IMR-90 (cell line): ENCODE measurements at regions not wholly inside any gene's neighbourhood (a gene's known extent, or its start where the extent isn't known, plus 50 kb on each side); places are given as distances from the start of the nearest gene placed in this dataset.

Experiments
- ATAC-seq: fragments of 200-7000 bp; cut with Tn5 transposase; 2 replicates; pipeline ENCODE4 v1.9.1; 2020; ENCODE audit warnings: low read depth, mild to moderate bottlenecking, moderate library complexity
- BruUV-seq: library from RNA; stranded (reverse); fragments of 400-500 nt; replicated peaks from 2 replicates; lab custom pipeline; 2021; lab: Mats Ljungman, UMichigan
- CTCF ChIA-PET: fragments of 300-600 bp; formaldehyde crosslinking; extraction: SDS; loops from one replicate; lab custom pipeline; 2021; ENCODE audit warnings: antibody characterized with exemption; lab: Yijun Ruan, JAX
- POLR2A ChIA-PET: fragments of 300-600 bp; sonication (Branson Sonifier 250); formaldehyde crosslinking; loops from one replicate; lab custom pipeline; 2022; ENCODE audit warnings: antibody characterized with exemption; ENCODE audit not compliant: unreplicated experiment; lab: Charles Lee
- DNase-seq: peaks from one replicate; pipeline ENCODE4 v3.0.0; 2013
- H2AFZ ChIP-seq: replicated peaks from 2 replicates; pipeline ENCODE3; 2013; ENCODE audit warnings: low read length, mild to moderate bottlenecking; ENCODE audit not compliant: poor library complexity
- H2AK5ac ChIP-seq: 2 replicates; pipeline ENCODE4 v1.6.1; 2013; ENCODE audit warnings: low read depth, low read length, inconsistent platforms
- H2AK9ac ChIP-seq: replicated peaks from 2 replicates; pipeline ENCODE3; 2013; ENCODE audit warnings: mild to moderate bottlenecking, low read depth, low read length, moderate library complexity; ENCODE audit not compliant: poor library complexity
- H2BK120ac ChIP-seq: 2 replicates; pipeline ENCODE4 v1.6.1; 2013; ENCODE audit warnings: low read depth, low read length, inconsistent platforms
- H2BK15ac ChIP-seq: 3 replicates; pipeline ENCODE4 v1.6.1; 2013; ENCODE audit warnings: low read depth, low read length, inconsistent platforms
- H2BK20ac ChIP-seq: 2 replicates; pipeline ENCODE4 v1.6.1; 2013; ENCODE audit warnings: low read depth, mild to moderate bottlenecking, inconsistent platforms, low read length, moderate library complexity
- H2BK5ac ChIP-seq: 2 replicates; pipeline ENCODE4 v1.6.1; 2013; ENCODE audit warnings: mild to moderate bottlenecking, low read depth, low read length, inconsistent platforms; ENCODE audit not compliant: poor library complexity, severe bottlenecking
- H3K14ac ChIP-seq: replicated peaks from 2 replicates; pipeline ENCODE4 v1.6.1; 2013; ENCODE audit warnings: low read depth, low read length, inconsistent platforms
- H3K18ac ChIP-seq: 2 replicates; pipeline ENCODE4 v1.6.1; 2013; ENCODE audit warnings: low read depth, low read length, control low read depth
- H3K23ac ChIP-seq: 2 replicates; pipeline ENCODE4 v1.6.1; 2013; ENCODE audit warnings: low read depth, low read length, inconsistent platforms
- H3K27ac ChIP-seq: 2 replicates; pipeline ENCODE4 v1.5.1; 2013; ENCODE audit warnings: mild to moderate bottlenecking, control low read depth, low read length; ENCODE audit not compliant: insufficient read depth
- H3K27me3 ChIP-seq: 2 replicates; pipeline ENCODE4 v1.6.1; 2013; ENCODE audit warnings: low read length; ENCODE audit not compliant: control insufficient read depth, insufficient read depth
- H3K36me3 ChIP-seq: 2 replicates; pipeline ENCODE4 v1.6.1; 2013; ENCODE audit warnings: low read length, mixed read lengths; ENCODE audit not compliant: control insufficient read depth, insufficient read depth
- H3K4ac ChIP-seq: 2 replicates; pipeline ENCODE4 v1.6.1; 2013; ENCODE audit warnings: low read depth, low read length, inconsistent platforms
- H3K4me1 ChIP-seq: 2 replicates; pipeline ENCODE4 v1.6.1; 2013; ENCODE audit warnings: low read length, mixed read lengths; ENCODE audit not compliant: control insufficient read depth, insufficient read depth
- H3K4me2 ChIP-seq: 2 replicates; pipeline ENCODE4 v1.6.1; 2013; ENCODE audit warnings: low read depth, mild to moderate bottlenecking, control low read depth, low read length, moderate library complexity
- H3K4me3 ChIP-seq: 2 replicates; pipeline ENCODE4 v1.5.1; 2013; ENCODE audit warnings: low read depth, mild to moderate bottlenecking, control low read depth, low read length, moderate library complexity; ENCODE audit not compliant: insufficient read depth
- H3K56ac ChIP-seq: 2 replicates; pipeline ENCODE4 v1.6.1; 2013; ENCODE audit warnings: low read length, inconsistent platforms; ENCODE audit not compliant: insufficient read depth; ENCODE audit errors: extremely low read depth
- H3K79me1 ChIP-seq, 2 experiments: 2 replicates each; pipeline ENCODE4 v1.6.1; 2013; ENCODE audit warnings: low read length in 2 of 2, inconsistent platforms in 1 of 2, low read depth in 1 of 2
- H3K9ac ChIP-seq: 2 replicates; pipeline ENCODE4 v1.6.1; 2013; ENCODE audit warnings: low read depth, low read length, control low read depth
- H3K9me1 ChIP-seq: 2 replicates; pipeline ENCODE4 v1.6.1; 2013; ENCODE audit warnings: low read length, inconsistent platforms; ENCODE audit not compliant: insufficient read depth
- H3K9me3 ChIP-seq: 2 replicates; pipeline ENCODE4 v1.6.1; 2013; ENCODE audit warnings: low read length; ENCODE audit not compliant: control insufficient read depth, insufficient read depth
- H4K20me1 ChIP-seq: 2 replicates; pipeline ENCODE4 v1.6.1; 2013; ENCODE audit warnings: low read length, inconsistent platforms; ENCODE audit not compliant: insufficient read depth
- H4K5ac ChIP-seq: 2 replicates; pipeline ENCODE4 v1.6.1; 2013; ENCODE audit warnings: mild to moderate bottlenecking, low read depth, low read length, control low read depth
- H4K8ac ChIP-seq, 2 experiments: 2 replicates each; pipeline ENCODE4 v1.6.1; 2013; ENCODE audit warnings: low read depth in 2 of 2, low read length in 2 of 2, control low read depth in 1 of 2, inconsistent platforms in 1 of 2
- H4K91ac ChIP-seq: 2 replicates; pipeline ENCODE4 v1.6.1; 2013; ENCODE audit warnings: low read depth, low read length, inconsistent platforms; ENCODE audit not compliant: insufficient read depth
- BHLHE40 ChIP-seq: fragments of 150-350 bp; IDR thresholded peaks from 2 replicates; pipeline ENCODE4 v1.6.1; 2016; ENCODE audit warnings: mild to moderate bottlenecking, low read depth, low read length
- FOS ChIP-seq: fragments of 150-350 bp; IDR thresholded peaks from 2 replicates; pipeline ENCODE4 v1.6.1; 2016; ENCODE audit warnings: low read depth, low read length
- MAFK ChIP-seq: IDR thresholded peaks from 2 replicates; pipeline ENCODE4 v1.6.1; 2012; ENCODE audit warnings: low read depth, low read length, improper control_type of control experiment
- POLR2A ChIP-seq: IDR thresholded peaks from 2 replicates; pipeline ENCODE4 v1.6.1; 2012; ENCODE audit warnings: mild to moderate bottlenecking, low read depth, low read length
- RAD21 ChIP-seq: IDR thresholded peaks from 2 replicates; pipeline ENCODE4 v1.6.1; 2012; ENCODE audit warnings: low read length, improper control_type of control experiment
- RFX5 ChIP-seq: IDR thresholded peaks from 2 replicates; pipeline ENCODE4 v1.8.0; 2012; ENCODE audit warnings: low read depth, mild to moderate bottlenecking, low read length, moderate library complexity
- WGBS, 2 experiments: methylation state at CpG; one replicate each; pipeline versions ENCODE4 v1.1.5 to v1.1.7; 2013; ENCODE audit warnings: missing lambda C conversion rate in 2 of 2; ENCODE audit not compliant: insufficient read length in 1 of 2; ENCODE audit errors: extremely low coverage in 2 of 2; 5-methylcytosine and 5-hydroxymethylcytosine counted together
- dilution Hi-C: fragments of 300-500 bp; cut with HindIII; formaldehyde crosslinking; loops from one replicate; pipeline ENCODE4 v1.14.3; 2018; ENCODE audit warnings: low sequenced_read_pairs; ENCODE audit not compliant: unreplicated experiment
- in situ Hi-C: fragments of 300-500 bp; cut with MboI; formaldehyde crosslinking; loops from 3 replicates; pipeline ENCODE4 v1.14.3; 2019; ENCODE audit warnings: low sequenced_read_pairs, inconsistent platforms, mixed read lengths
- intact Hi-C: fragments of 100-400 bp; cut with micrococcal nuclease; formaldehyde crosslinking; loops from 2 replicates; pipeline ENCODE4 v1.10.0; 2022
- TF ChIP-seq, protein P1 (sequence below): fragments of 150-350 bp; IDR thresholded peaks from 2 replicates; pipeline ENCODE4 v1.6.1; 2016; ENCODE audit warnings: low read depth, mild to moderate bottlenecking, low read length, moderate library complexity, borderline replicate concordance
- TF ChIP-seq, protein P2 (sequence below): fragments of 150-350 bp; IDR thresholded peaks from 2 replicates; pipeline ENCODE4 v1.6.1; 2017; ENCODE audit warnings: mild to moderate bottlenecking, antibody characterized with exemption, low read length, low read depth

- WGBS, 2 experiments, result no CpG with 5 or more reads among the region's 2 CpGs
- Histone ChIP-seq H3K4me3 (no peak overlapping the region), H3K36me3 (no peaks in the 10 kb centered on the region), H3K4ac (no peak overlapping the region), H2AFZ (no peak overlapping the region), H3K18ac (no peak overlapping the region), H3K27me3 (no peaks in the 10 kb centered on the region), H4K8ac (no peak overlapping the region), H2BK5ac (no peak overlapping the region), H3K9me3 (no peaks in the 10 kb centered on the region), H2BK20ac (no peak overlapping the region), H2AK9ac (no peak overlapping the region), H3K79me1 (no peaks in the 10 kb centered on the region), H2AK5ac (no peak overlapping the region), H3K23ac (no peak overlapping the region), H4K5ac (no peak overlapping the region), H4K91ac (no peak overlapping the region), H2BK120ac (no peak overlapping the region), H3K27ac (no peak overlapping the region), H3K14ac (no peak overlapping the region), H3K56ac (no peak overlapping the region), H3K9me1 (no peaks in the 10 kb centered on the region), H3K4me2 (no peak overlapping the region), H3K4me1 (no peaks in the 10 kb centered on the region), H4K20me1 (no peaks in the 10 kb centered on the region), H2BK15ac (no peak overlapping the region), H3K9ac (no peak overlapping the region)
- no peak for DNase-seq
- in situ Hi-C loops, result no loop called here
- no peak for ATAC-seq
- TF ChIP-seq POLR2A (no peak), BHLHE40 (no peak), RFX5 (no peak), RAD21 (no peak), FOS (no peak), MAFK (no peak)
- TF ChIP-seq, protein P1, sequence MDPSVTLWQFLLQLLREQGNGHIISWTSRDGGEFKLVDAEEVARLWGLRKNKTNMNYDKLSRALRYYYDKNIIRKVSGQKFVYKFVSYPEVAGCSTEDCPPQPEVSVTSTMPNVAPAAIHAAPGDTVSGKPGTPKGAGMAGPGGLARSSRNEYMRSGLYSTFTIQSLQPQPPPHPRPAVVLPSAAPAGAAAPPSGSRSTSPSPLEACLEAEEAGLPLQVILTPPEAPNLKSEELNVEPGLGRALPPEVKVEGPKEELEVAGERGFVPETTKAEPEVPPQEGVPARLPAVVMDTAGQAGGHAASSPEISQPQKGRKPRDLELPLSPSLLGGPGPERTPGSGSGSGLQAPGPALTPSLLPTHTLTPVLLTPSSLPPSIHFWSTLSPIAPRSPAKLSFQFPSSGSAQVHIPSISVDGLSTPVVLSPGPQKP, result no peak
- TF ChIP-seq, protein P2, sequence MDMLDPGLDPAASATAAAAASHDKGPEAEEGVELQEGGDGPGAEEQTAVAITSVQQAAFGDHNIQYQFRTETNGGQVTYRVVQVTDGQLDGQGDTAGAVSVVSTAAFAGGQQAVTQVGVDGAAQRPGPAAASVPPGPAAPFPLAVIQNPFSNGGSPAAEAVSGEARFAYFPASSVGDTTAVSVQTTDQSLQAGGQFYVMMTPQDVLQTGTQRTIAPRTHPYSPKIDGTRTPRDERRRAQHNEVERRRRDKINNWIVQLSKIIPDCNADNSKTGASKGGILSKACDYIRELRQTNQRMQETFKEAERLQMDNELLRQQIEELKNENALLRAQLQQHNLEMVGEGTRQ, result no peak
- intact Hi-C loops, result no loop called here
- POLR2A ChIA-PET, result no interaction called here
- dilution Hi-C loops, result no loop called here
- BruUV-seq, result no TSS peak
- CTCF ChIA-PET, result no interaction called here
Measured at GRCh38 chr18:42229211-42230210, 274.5 kb downstream of the PIK3C3 start.
